Activated CD4-positive, alpha-beta T cell treated with anti-CD3 and anti-CD28 coated beads for 36 hours (primary cell): ENCODE measurements at regions not wholly inside any gene's neighbourhood (a gene's known extent, or its start where the extent isn't known, plus 50 kb on each side); places are given as distances from the start of the nearest gene placed in this dataset.

ENCODE experiments used
- ATAC-seq: fragments of 200-7000 bp; cut with Tn5 transposase; one replicate; pipeline ENCODE4 v1.10.0; 2021; ENCODE audit warnings: mild to moderate bottlenecking, moderate library complexity
- CTCF ChIA-PET: fragments of 350-600 bp; sonication (Branson Sonifier 250); formaldehyde crosslinking; loops from one replicate; lab custom pipeline; 2021; ENCODE audit warnings: antibody characterized with exemption; lab: Charles Lee
- POLR2A ChIA-PET: fragments of 350-600 bp; sonication (Branson Sonifier 250); formaldehyde crosslinking; loops from one replicate; lab custom pipeline; 2021; ENCODE audit warnings: antibody characterized with exemption, inconsistent platforms; lab: Charles Lee
- DNase-seq: peaks from one replicate; pipeline ENCODE4 v3.0.0-alpha.2; 2020
- H3K27ac Mint-ChIP-seq: one replicate; pipeline ENCODE4 v1.8.0; 2021; ENCODE audit warnings: mixed read lengths
- H3K27me3 Mint-ChIP-seq: one replicate; pipeline ENCODE4 v1.8.0; 2021; ENCODE audit warnings: mixed read lengths
- H3K36me3 Mint-ChIP-seq: one replicate; pipeline ENCODE4 v1.8.0; 2021; ENCODE audit warnings: low read depth, mixed read lengths
- H3K4me1 Mint-ChIP-seq: one replicate; pipeline ENCODE4 v1.8.0; 2021; ENCODE audit warnings: mixed read lengths
- H3K4me3 Mint-ChIP-seq: one replicate; pipeline ENCODE4 v1.8.0; 2021; ENCODE audit warnings: mild to moderate bottlenecking, moderate library complexity, mixed read lengths
- H3K9me3 Mint-ChIP-seq: one replicate; pipeline ENCODE4 v1.8.0; 2021; ENCODE audit warnings: low read depth, mixed read lengths
- intact Hi-C, 2 experiments: fragments of 100-400 bp; cut with DNase I in 1 of 2; cut with micrococcal nuclease in 1 of 2; formaldehyde crosslinking; loops; one replicate each; pipeline versions ENCODE4 v1.14.2 to v1.15.1; 2022 to 2024; cut with DNase I, micrococcal nuclease

GRCh38 chr2:196337208-196337953 is 166.0 kb upstream of the STK17B start:
- CTCF ChIA-PET: interaction anchor here (0.6 to 5.4 kb wide), 43 partner anchors 9 to 672 kb away, joined by 3 to 102 read pairs (median 4); partner anchors contain the start of gene DNAH7
- POLR2A ChIA-PET: interaction anchor here (0.7 to 0.8 kb wide), 2 partner anchors 173 to 270 kb away, joined by 3 read pairs; no protein-coding TSS in a partner anchor
- H3K27me3 Mint-ChIP-seq: no peaks in the 10 kb centered on the region
- H3K9me3 Mint-ChIP-seq: no peaks in the 10 kb centered on the region
- peaks cover 9% of the 10 kb centered on the region for H3K4me1 Mint-ChIP-seq
- intact Hi-C loops: loop anchor here (1.0 to 10.0 kb wide), 6 partner anchors 39 to 673 kb away; no protein-coding TSS in a partner anchor
- H3K27ac Mint-ChIP-seq: no peak overlapping the region
- ATAC-seq (peak; percentile 49), DNase-seq (peak; percentile 35)
- H3K36me3 Mint-ChIP-seq: no peaks in the 10 kb centered on the region
- H3K4me3 Mint-ChIP-seq: no peak overlapping the region

- ATAC-seq (no peak), DNase-seq (no peak)
- Mint-ChIP-seq H3K4me1 (peaks cover 9% of the 10 kb centered on the region), H3K9me3 (no peaks in the 10 kb centered on the region), H3K4me3 (no peak overlapping the region), H3K36me3 (no peaks in the 10 kb centered on the region), H3K27ac (no peak overlapping the region), H3K27me3 (no peaks in the 10 kb centered on the region)
- intact Hi-C loops: loop anchor here (5.0 to 10.0 kb wide), 3 partner anchors 41 to 674 kb away; no protein-coding TSS in a partner anchor
- POLR2A ChIA-PET: no interaction called here
- CTCF ChIA-PET: interaction anchor here (0.6 to 5.4 kb wide), 12 partner anchors 10 to 260 kb away, joined by 3 to 102 read pairs (median 4); no protein-coding TSS in a partner anchor
Observed at GRCh38 chr2:196338440-196338839, 167.1 kb upstream of the STK17B start.

DNA sequence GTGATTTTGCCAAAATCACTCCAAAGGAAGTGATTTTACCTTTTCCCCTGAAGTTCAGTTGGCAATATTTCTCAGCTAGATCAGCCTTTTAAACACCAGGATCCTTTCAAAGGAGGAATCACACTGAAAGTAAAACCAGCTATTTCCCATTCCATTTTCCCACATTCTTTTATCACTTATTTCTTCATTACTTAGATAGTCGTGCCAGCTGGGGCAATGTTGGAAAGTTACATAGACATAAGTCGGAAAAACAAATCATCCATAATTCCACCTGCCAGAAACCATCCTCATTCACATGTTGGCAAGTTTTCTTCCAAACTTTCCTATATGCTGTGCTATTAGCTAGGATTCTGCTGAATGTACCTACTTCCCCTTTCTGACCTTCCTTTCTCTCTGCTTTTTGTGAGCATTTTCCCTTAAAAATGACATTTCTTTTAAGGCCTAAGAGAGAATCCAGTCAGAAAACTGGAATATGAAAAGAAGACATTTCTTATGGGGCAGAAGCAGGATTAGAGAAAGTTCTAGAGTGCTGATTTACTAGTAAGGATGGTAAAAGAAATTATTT is 170.0 kb upstream of the STK17B start:
- peaks cover 4% of the 10 kb centered on the region for H3K4me1 Mint-ChIP-seq
- ATAC-seq (no peak), DNase-seq (no peak)
- CTCF ChIA-PET: interaction anchor here (0.6 to 1.4 kb wide), 2 partner anchors 262 to 274 kb away, joined by 4 to 5 read pairs; no protein-coding TSS in a partner anchor
- no peaks in the 10 kb centered on the region for H3K9me3 Mint-ChIP-seq
- no peaks in the 10 kb centered on the region for H3K27me3 Mint-ChIP-seq
- H3K36me3 Mint-ChIP-seq: no peaks in the 10 kb centered on the region
- POLR2A ChIA-PET: no interaction called here
- intact Hi-C loops: no loop called here
- no peak overlapping the region for H3K4me3 Mint-ChIP-seq
- no peak overlapping the region for H3K27ac Mint-ChIP-seq

DNA sequence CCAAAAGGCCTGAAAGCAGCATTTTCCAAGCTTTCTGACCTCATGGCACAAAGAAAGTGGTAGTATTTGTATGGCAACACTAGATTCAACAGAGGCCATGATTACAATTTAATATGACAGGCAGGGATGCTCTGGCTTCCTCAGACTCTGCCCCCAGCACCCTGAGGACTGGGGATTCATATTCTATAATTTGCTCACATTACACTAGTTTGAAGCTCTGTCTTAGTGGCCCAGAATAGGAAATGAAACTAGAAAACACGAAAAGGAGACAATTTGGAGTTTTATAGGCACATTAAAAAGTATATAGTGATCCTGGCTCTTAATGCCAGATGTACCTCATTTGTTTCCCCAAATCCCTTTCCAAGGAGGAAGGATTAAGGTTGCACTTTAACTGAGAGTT is 173.0 kb upstream of the STK17B start:
- ChIA-PET POLR2A (no interaction called here), CTCF (interaction anchor here (1.0 kb wide), 2 partner anchors 110 to 268 kb away, joined by 3 to 4 read pairs; no protein-coding TSS in a partner anchor)
- DNase-seq: no peak
- Mint-ChIP-seq H3K27me3 (no peaks in the 10 kb centered on the region), H3K4me1 (no peaks in the 10 kb centered on the region), H3K9me3 (no peaks in the 10 kb centered on the region), H3K36me3 (no peaks in the 10 kb centered on the region), H3K27ac (no peak overlapping the region), H3K4me3 (no peak overlapping the region)
- ATAC-seq: no peak
- intact Hi-C loops: no loop called here

DNA sequence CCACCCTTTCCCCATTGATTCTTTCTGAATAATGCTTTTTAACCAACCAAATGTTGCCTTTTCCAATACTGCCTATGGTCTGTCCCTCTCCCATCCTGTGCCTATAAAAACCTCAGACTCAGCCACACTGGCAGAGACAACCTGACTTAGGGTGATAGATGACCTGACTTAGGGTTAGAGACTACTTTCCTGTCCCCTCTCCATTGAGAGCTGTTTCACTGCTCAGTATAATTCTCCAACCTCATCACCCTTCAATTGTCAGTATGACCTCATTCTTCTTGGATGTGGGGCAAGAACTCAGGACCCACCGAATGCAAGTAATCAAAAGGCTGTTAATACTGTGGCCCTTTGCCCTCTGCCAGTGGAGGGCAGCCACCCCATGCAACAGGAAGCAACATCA is 182.3 kb upstream of the STK17B start:
- Mint-ChIP-seq H3K27ac (no peak overlapping the region), H3K9me3 (peaks cover 8% of the 10 kb centered on the region), H3K27me3 (peaks cover 2% of the 10 kb centered on the region), H3K4me3 (no peak overlapping the region), H3K36me3 (no peaks in the 10 kb centered on the region), H3K4me1 (no peaks in the 10 kb centered on the region)
- CTCF ChIA-PET: no interaction called here
- POLR2A ChIA-PET: no interaction called here
- intact Hi-C loops: no loop called here
- ATAC-seq: no peak
- no peak for DNase-seq

GRCh38 chr2:196354186-196354585 is 182.8 kb upstream of the STK17B start:
- DNase-seq: no peak
- H3K4me3 Mint-ChIP-seq: no peak overlapping the region
- no peaks in the 10 kb centered on the region for H3K36me3 Mint-ChIP-seq
- peaks cover 8% of the 10 kb centered on the region for H3K9me3 Mint-ChIP-seq
- no peak for ATAC-seq
- POLR2A ChIA-PET: no interaction called here
- peaks cover 2% of the 10 kb centered on the region for H3K27me3 Mint-ChIP-seq
- CTCF ChIA-PET: no interaction called here
- no peaks in the 10 kb centered on the region for H3K4me1 Mint-ChIP-seq
- intact Hi-C loops: no loop called here
- H3K27ac Mint-ChIP-seq: no peak overlapping the region

GRCh38 chr2:196356332-196356731 is 185.0 kb upstream of the STK17B start:
- ATAC-seq: no peak
- no peak for DNase-seq
- H3K36me3 Mint-ChIP-seq: no peaks in the 10 kb centered on the region
- H3K27me3 Mint-ChIP-seq: peaks cover 2% of the 10 kb centered on the region
- POLR2A ChIA-PET: no interaction called here
- H3K4me3 Mint-ChIP-seq: no peak overlapping the region
- H3K4me1 Mint-ChIP-seq: no peaks in the 10 kb centered on the region
- H3K27ac Mint-ChIP-seq: no peak overlapping the region
- intact Hi-C loops: no loop called here
- peaks cover 8% of the 10 kb centered on the region for H3K9me3 Mint-ChIP-seq
- CTCF ChIA-PET: no interaction called here

DNA sequence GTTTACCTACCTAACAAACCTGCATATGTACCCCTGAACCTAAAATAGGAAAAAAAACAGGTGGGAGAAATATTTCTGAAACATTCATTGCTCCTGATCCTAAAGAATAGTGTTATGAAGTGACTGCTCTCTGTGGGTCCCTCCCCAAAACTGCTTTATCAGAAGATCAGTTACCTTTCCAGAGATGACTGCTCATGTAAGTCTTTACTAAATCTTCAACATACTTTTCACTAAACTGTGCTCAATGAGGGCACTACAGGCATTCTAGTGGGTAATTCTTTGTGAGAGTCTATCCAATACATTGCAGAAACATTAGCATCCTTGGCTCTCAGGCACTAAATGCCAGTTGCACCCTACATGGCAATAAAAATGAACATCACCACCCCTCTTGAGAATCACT is 189.3 kb upstream of the STK17B start:
- intact Hi-C loops: no loop called here
- Mint-ChIP-seq H3K4me1 (no peaks in the 10 kb centered on the region), H3K4me3 (no peak overlapping the region), H3K27me3 (peaks cover 2% of the 10 kb centered on the region), H3K27ac (no peak overlapping the region), H3K36me3 (no peaks in the 10 kb centered on the region), H3K9me3 (no peaks in the 10 kb centered on the region)
- CTCF ChIA-PET: interaction anchor here (1.0 kb wide), 1 partner anchor 14 kb away, joined by 4 read pairs; no protein-coding TSS in a partner anchor
- ATAC-seq: no peak
- DNase-seq: no peak
- POLR2A ChIA-PET: no interaction called here

DNA sequence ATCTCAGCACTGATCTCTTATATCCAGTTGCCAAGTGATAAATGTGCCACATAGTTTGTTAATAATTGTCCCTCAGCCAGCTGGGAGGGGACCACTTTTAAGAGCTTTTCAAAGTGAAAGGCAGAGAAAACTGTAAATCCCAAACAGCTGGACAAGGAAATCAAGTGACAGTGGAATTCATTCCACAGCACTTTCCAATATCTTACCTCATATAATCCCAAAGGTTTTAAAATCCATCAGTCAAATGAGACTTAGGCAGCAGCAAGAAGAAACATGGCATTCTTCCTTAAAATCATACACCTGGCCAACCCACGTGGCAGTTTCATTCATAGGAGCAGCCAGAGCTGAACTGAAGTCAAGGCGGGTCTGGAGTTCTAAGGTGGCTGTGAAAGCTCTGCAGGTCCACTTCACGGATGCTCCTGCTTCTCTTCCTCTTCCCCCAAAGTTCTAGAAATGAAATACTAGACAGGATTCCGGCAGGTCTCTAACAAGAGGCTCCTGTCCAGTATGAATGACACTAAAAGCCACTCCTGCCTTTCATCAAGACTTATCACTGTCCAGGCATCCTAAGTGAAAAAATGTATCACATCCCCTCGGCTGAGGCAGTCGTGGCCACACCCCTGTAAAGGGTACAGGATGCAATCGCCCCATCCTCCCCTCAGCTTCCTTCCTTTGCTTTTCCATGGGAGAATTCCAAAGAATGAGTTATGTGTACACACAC is 190.4 kb upstream of the STK17B start:
- Mint-ChIP-seq H3K27ac (no peak overlapping the region), H3K9me3 (no peaks in the 10 kb centered on the region), H3K27me3 (no peaks in the 10 kb centered on the region), H3K4me1 (peaks cover 2% of the 10 kb centered on the region), H3K36me3 (no peaks in the 10 kb centered on the region), H3K4me3 (no peak overlapping the region)
- DNase-seq (no peak), ATAC-seq (no peak)
- intact Hi-C loops: no loop called here
- CTCF ChIA-PET: interaction anchor here (0.6 to 1.8 kb wide), 3 partner anchors 50 to 284 kb away, joined by 3 to 4 read pairs (median 3); no protein-coding TSS in a partner anchor
- POLR2A ChIA-PET: no interaction called here

GRCh38 chr2:196362973-196363549 is 191.7 kb upstream of the STK17B start:
- ChIA-PET CTCF (interaction anchor here (1.2 to 1.8 kb wide), 2 partner anchors 26 to 91 kb away, joined by 4 read pairs; no protein-coding TSS in a partner anchor), POLR2A (no interaction called here)
- H3K4me3 Mint-ChIP-seq: no peak overlapping the region
- H3K27me3 Mint-ChIP-seq: no peaks in the 10 kb centered on the region
- H3K27ac Mint-ChIP-seq: no peak overlapping the region
- H3K36me3 Mint-ChIP-seq: no peaks in the 10 kb centered on the region
- ATAC-seq: no peak
- peaks cover 4% of the 10 kb centered on the region for H3K9me3 Mint-ChIP-seq
- no peak for DNase-seq
- peaks cover 2% of the 10 kb centered on the region for H3K4me1 Mint-ChIP-seq
- intact Hi-C loops: no loop called here

DNA sequence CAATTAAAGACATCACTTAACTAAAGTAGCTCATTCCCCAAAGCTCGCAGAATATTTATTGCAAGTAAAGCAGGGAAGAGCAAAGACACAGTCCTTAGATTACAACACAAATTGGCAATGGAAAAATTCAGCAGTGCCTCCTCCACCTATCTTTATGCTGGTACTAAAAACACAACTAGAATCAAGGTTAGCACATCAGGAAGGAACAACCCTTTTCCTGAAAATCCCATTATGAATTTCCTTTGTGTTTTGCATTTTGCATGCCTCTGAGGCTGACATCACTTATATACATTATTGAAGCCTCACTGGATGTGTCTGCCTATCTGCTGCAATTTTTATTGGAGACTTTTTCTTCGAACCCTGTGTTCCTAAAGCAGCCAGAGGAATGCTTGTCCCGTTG is 193.8 kb upstream of the STK17B start:
- ATAC-seq (no peak), DNase-seq (no peak)
- POLR2A ChIA-PET: no interaction called here
- H3K4me3 Mint-ChIP-seq: no peak overlapping the region
- H3K27me3 Mint-ChIP-seq: no peaks in the 10 kb centered on the region
- CTCF ChIA-PET: interaction anchor here (0.8 to 1.2 kb wide), 3 partner anchors 8 to 289 kb away, joined by 3 to 6 read pairs (median 6); no protein-coding TSS in a partner anchor
- peaks cover 15% of the 10 kb centered on the region for H3K9me3 Mint-ChIP-seq
- no peak overlapping the region for H3K27ac Mint-ChIP-seq
- no peaks in the 10 kb centered on the region for H3K36me3 Mint-ChIP-seq
- intact Hi-C loops: no loop called here
- H3K4me1 Mint-ChIP-seq: peaks cover 2% of the 10 kb centered on the region
